Upper lobe of left lung (tissue), 6 donors: ENCODE measurements at regions not wholly inside any gene's neighbourhood (a gene's known extent, or its start where the extent isn't known, plus 50 kb on each side); places are given as distances from the start of the nearest gene placed in this dataset.

Experiments used
- ATAC-seq, 2 donors: fragments of 200-7000 bp; cut with Tn5 transposase; one replicate each; pipeline ENCODE4 v1.9.1; 2022; ENCODE audit warnings: mild to moderate bottlenecking in 2 of 2, moderate library complexity in 2 of 2; ENCODE audit not compliant: low FRiP score in 2 of 2
- DNase-seq, 2 donors: peaks; one replicate each; pipeline ENCODE4 v3.0.0-alpha.2; 2019 to 2020
- H3K27ac ChIP-seq, 4 donors: fragments of 200-600 bp; sonication (generic); one replicate each; pipeline ENCODE4 v1.5.1; 2016 to 2019
- H3K27me3 ChIP-seq, 4 donors: fragments of 200-600 bp; sonication (generic); one replicate each; pipeline ENCODE4 v1.5.1; 2017 to 2019
- H3K36me3 ChIP-seq, 4 donors: fragments of 200-600 bp; sonication (generic); one replicate each; pipeline ENCODE4 v1.5.1; 2016 to 2019
- H3K4me1 ChIP-seq, 4 donors: fragments of 200-600 bp; sonication (generic); one replicate each; pipeline ENCODE4 v1.5.1; 2018 to 2019
- H3K4me3 ChIP-seq, 4 donors: fragments of 200-600 bp; sonication (generic); one replicate each; pipeline ENCODE4 v1.5.1; 2017 to 2019; ENCODE audit warnings: mild to moderate bottlenecking in 2 of 4, moderate library complexity in 1 of 4
- H3K9me3 ChIP-seq, 4 donors: fragments of 200-600 bp; sonication (generic); one replicate each; pipeline ENCODE4 v1.5.1; 2018 to 2019
- EP300 ChIP-seq, 4 donors: sonication (generic); formaldehyde crosslinking; IDR thresholded peaks; one replicate each; pipeline ENCODE4 v1.5.1; 2017; ENCODE audit warnings: antibody characterized with exemption in 4 of 4, control low read depth in 2 of 4
- POLR2A ChIP-seq, 4 donors: fragments of 450-650 bp; IDR thresholded peaks; one replicate each; pipeline ENCODE4 v1.5.1; 2016 to 2017; ENCODE audit warnings: antibody characterized with exemption in 4 of 4, mild to moderate bottlenecking in 2 of 4
- POLR2AphosphoS5 ChIP-seq, 2 donors: sonication (generic); formaldehyde crosslinking; IDR thresholded peaks; one replicate each; pipeline ENCODE4 v1.5.1; 2017; ENCODE audit warnings: antibody characterized with exemption in 2 of 2
- WGBS, 2 donors: methylation state at CpG; one replicate each; pipeline ENCODE4 v1.1.5; 2017 to 2018; 5-methylcytosine and 5-hydroxymethylcytosine counted together
- TF ChIP-seq, protein P1 (sequence below), 6 experiments: fragments of 450-650 bp in 4 of 6; fragments of 200-600 bp in 2 of 6; sonication (generic) in 2 of 6; IDR thresholded peaks; one replicate each; pipeline ENCODE4 v1.5.1; 2016 to 2019; ENCODE audit warnings: antibody characterized with exemption in 6 of 6
- donor health status: DM: no; HTN: no; CAD: no; lungs with moderate emphysema.
- donor health status: DM: no; HTN: yes; CAD: no; lungs with severe emphysema.

DNA sequence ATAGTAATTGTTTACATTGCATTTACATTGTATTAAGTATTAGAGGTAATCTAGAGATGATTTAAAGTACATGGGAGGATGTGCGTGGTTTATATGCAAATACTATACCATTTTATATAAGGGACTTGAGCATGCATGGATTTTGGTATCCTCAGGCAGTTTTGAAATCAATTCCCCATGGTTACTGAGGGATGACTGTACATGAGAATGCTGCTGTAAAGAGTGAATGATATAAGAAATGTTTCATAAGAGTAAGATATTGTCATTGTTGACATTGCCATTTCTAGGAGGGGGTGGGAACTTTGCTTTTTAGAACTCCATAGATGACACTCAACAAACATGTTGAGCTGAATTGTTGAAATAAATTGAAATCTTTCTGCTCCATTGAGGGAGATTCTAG is 185.0 kb downstream of the SEMA6A start:
- TF ChIP-seq, protein P1, sequence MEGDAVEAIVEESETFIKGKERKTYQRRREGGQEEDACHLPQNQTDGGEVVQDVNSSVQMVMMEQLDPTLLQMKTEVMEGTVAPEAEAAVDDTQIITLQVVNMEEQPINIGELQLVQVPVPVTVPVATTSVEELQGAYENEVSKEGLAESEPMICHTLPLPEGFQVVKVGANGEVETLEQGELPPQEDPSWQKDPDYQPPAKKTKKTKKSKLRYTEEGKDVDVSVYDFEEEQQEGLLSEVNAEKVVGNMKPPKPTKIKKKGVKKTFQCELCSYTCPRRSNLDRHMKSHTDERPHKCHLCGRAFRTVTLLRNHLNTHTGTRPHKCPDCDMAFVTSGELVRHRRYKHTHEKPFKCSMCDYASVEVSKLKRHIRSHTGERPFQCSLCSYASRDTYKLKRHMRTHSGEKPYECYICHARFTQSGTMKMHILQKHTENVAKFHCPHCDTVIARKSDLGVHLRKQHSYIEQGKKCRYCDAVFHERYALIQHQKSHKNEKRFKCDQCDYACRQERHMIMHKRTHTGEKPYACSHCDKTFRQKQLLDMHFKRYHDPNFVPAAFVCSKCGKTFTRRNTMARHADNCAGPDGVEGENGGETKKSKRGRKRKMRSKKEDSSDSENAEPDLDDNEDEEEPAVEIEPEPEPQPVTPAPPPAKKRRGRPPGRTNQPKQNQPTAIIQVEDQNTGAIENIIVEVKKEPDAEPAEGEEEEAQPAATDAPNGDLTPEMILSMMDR (IDR thresholded peaks at IDR 0.05) = no peak
- no peak for TF ChIP-seq POLR2AphosphoS5 (IDR thresholded peaks at IDR 0.05)
- no peak for TF ChIP-seq EP300 (IDR thresholded peaks at IDR 0.05)
- no peak for TF ChIP-seq POLR2A (IDR thresholded peaks at IDR 0.05)
- DNase-seq = no peak
- H3K4me1 ChIP-seq = peaks cover 0 to 10% (median 3%) of the 10 kb centered on the region in 4 donors
- H3K36me3 ChIP-seq = no peaks in the 10 kb centered on the region
- H3K9me3 ChIP-seq = no peaks in the 10 kb centered on the region
- no peak for ATAC-seq
- 90 to 91% methylated on average over 1 of the region's 1 CpG for WGBS, 2 donors
- H3K27ac ChIP-seq = no peak overlapping the region
- no peaks in the 10 kb centered on the region for H3K27me3 ChIP-seq
- no peak overlapping the region for H3K4me3 ChIP-seq

DNA sequence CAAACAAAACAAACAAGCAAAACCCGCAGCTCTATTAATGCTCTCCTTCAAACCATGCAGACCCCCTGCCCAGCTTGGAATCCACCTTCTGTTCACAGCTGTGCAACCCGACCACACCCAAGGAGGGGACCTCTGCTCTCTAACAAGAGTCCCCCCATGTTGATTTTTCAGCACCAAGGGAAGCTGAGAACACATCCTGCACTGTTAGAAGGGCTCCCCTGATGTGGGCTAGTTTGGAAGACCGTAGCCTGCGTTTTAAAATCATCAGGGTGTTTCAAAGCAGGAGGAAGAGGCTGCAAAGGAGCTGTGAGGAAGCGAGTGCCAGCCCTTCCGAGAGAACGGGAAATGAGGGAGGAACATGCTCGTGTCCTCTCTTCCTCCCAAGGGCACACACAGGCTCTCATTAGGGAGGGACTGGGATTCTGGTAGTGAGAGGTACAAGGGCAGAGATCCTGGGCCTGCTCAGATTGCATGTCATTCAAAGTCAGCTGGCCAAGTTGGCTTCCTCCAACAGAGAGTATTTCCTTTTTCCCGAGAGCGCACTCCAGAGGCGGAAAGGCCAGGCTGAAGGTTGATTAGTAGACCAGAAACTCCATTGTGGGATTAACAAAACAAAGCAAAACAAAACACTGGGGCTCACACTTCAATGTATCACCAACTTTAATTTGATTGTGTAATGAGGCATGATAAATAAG is 185.9 kb downstream of the SEMA6A start:
- peak in 1 of 2 donors; percentile 23 for DNase-seq
- Histone ChIP-seq H3K27me3 (no peaks in the 10 kb centered on the region), H3K4me3 (no peak overlapping the region), H3K4me1 (peaks cover 0 to 10% (median 3%) of the 10 kb centered on the region in 4 donors), H3K9me3 (no peaks in the 10 kb centered on the region), H3K36me3 (no peaks in the 10 kb centered on the region), H3K27ac (peak overlapping the region in 1 of 4 donors; percentile 15)
- TF ChIP-seq POLR2AphosphoS5 (IDR thresholded peaks at IDR 0.05) = peak; percentile 16 to 48
- TF ChIP-seq POLR2A (IDR thresholded peaks at IDR 0.05) = no peak
- ATAC-seq = no peak
- WGBS, 2 donors = 69 to 74% methylated on average over 11 of the region's 11 CpGs

DNA sequence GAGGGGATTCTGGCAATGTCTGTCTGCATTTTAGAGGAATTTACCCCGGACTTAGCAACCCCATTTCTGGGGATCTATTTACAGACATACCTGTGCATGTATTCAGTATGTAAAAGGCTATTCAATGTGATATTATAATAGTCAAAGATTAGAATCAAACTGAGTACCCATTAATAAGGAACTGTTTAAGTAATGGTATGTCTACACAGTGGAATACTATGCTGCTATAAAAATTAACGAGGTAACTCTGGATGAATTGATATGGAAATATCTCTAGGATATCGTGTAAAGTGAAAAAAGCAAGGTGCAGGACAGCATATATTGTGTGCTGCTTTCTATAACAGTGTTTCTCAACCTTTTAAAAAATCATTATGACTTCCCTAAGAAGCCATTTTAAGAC is 186.9 kb downstream of the SEMA6A start:
- Histone ChIP-seq H3K27ac (no peak overlapping the region), H3K36me3 (no peaks in the 10 kb centered on the region), H3K9me3 (no peaks in the 10 kb centered on the region), H3K4me3 (no peak overlapping the region), H3K27me3 (no peaks in the 10 kb centered on the region), H3K4me1 (peaks cover 0 to 10% (median 7%) of the 10 kb centered on the region in 4 donors)
- 96 to 97% methylated on average over 3 of the region's 3 CpGs for WGBS, 2 donors
- DNase-seq (no peak), ATAC-seq (no peak)
- TF ChIP-seq POLR2AphosphoS5 (IDR thresholded peaks at IDR 0.05) (no peak), EP300 (IDR thresholded peaks at IDR 0.05) (no peak)

DNA sequence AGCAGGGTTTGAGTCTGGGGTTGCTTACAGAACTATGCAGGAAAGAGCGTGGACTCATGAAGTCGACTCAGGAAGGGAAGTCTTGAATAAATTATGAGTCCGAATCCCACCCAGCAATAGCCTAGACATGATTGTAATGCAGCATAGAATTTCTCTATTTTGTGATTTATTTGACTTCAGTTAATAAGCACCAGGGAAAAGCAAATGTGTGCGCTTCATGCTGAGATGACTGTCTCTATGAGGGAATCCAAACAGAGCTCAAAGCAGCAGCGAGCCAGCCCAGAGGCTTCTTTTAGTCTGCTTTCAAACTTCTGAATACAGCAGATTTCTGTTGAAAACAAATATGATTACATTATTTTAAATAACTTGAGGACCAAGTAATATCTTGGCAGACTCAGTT is 188.0 kb downstream of the SEMA6A start:
- peaks cover 0 to 13% (median 7%) of the 10 kb centered on the region in 4 donors for H3K4me1 ChIP-seq
- H3K27ac ChIP-seq = peak overlapping the region in 2 of 4 donors; percentile 33 to 50
- ATAC-seq = no peak
- TF ChIP-seq, protein P1 (IDR thresholded peaks at IDR 0.05) = no peak
- no peaks in the 10 kb centered on the region for H3K27me3 ChIP-seq
- H3K4me3 ChIP-seq = no peak overlapping the region
- no peaks in the 10 kb centered on the region for H3K9me3 ChIP-seq
- H3K36me3 ChIP-seq = no peaks in the 10 kb centered on the region
- DNase-seq = no peak
- WGBS, 2 donors = 76 to 77% methylated on average over 5 of the region's 5 CpGs

DNA sequence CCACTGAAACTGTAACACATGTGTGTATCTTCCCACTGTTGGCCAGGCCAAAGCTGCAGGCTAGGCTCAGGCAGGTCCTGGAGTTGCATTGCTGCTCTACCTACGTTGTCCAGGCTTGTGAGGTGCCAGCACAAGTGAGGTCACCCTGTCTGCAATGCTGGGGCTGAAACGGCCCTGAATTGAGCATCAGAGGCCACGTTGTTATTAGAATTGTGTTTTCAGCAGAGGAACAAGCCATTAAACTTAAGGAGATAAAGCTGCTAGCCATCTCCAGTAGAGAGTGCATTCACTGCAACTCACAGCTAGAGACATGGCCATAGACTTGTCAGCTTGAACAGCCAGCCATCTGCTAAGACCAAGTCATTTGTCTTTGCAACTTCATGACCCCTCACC is 191.8 kb downstream of the SEMA6A start:
- H3K4me1 ChIP-seq = peaks cover 0 to 17% (median 5%) of the 10 kb centered on the region in 4 donors
- no peak for TF ChIP-seq POLR2AphosphoS5 (IDR thresholded peaks at IDR 0.05)
- no peak for TF ChIP-seq POLR2A (IDR thresholded peaks at IDR 0.05)
- TF ChIP-seq, protein P1 (IDR thresholded peaks at IDR 0.05) = no peak
- no peak for TF ChIP-seq EP300 (IDR thresholded peaks at IDR 0.05)
- no peak for DNase-seq
- no peak overlapping the region for H3K4me3 ChIP-seq
- H3K9me3 ChIP-seq = no peaks in the 10 kb centered on the region
- H3K27me3 ChIP-seq = no peaks in the 10 kb centered on the region
- WGBS, 2 donors = 51 to 75% methylated on average over 3 of the region's 3 CpGs
- H3K36me3 ChIP-seq = no peaks in the 10 kb centered on the region
- H3K27ac ChIP-seq = peak overlapping the region in 2 of 4 donors; percentile 18 to 36
- no peak for ATAC-seq
